ENCODE measurements at regions not wholly inside any gene's neighbourhood (a gene's known extent, or its start where the extent isn't known, plus 50 kb on each side); places are given as distances from the start of the nearest gene placed in this dataset.

GRCh38 chr16:50450957-50451356, 82.2 kb upstream of the BRD7 start:
- Histone ChIP-seq H3K4me2 (replicated peaks; ENCODE audit: extremely low read depth, low read length, poor library complexity, severe bottlenecking) (no peak overlapping the region), H3K4me1 (ENCODE audit: control insufficient read depth in 1 of 2, insufficient read depth in 2 of 2, low read length in 2 of 2) (no peaks in the 10 kb centered on the region), H4K20me1 (ENCODE audit: insufficient read depth, low read length) (no peaks in the 10 kb centered on the region), H3K27ac (ENCODE audit: low read depth in 1 of 2, low read length in 2 of 2) (no peak overlapping the region), H2AFZ (ENCODE audit: insufficient read depth, low read depth, low read length, poor library complexity, severe bottlenecking) (no peak overlapping the region), H3K27me3 (ENCODE audit: control insufficient read depth in 2 of 2, insufficient read depth in 2 of 2, low read length in 2 of 2) (no peaks in the 10 kb centered on the region), H3K36me3 (replicated peaks in 1 of 2; ENCODE audit: control insufficient read depth in 1 of 2, insufficient read depth in 2 of 2, low read length in 2 of 2) (no peaks in the 10 kb centered on the region), H3K79me2 (ENCODE audit: insufficient read depth, low read length) (no peaks in the 10 kb centered on the region), H3K9ac (ENCODE audit: insufficient read depth, low read length, poor library complexity, severe bottlenecking) (no peak overlapping the region), H3K9me3 (replicated peaks in 1 of 2; ENCODE audit: control insufficient read depth in 1 of 2, insufficient read depth in 1 of 2, low read length in 2 of 2) (no peaks in the 10 kb centered on the region), H3K4me3 (replicated peaks in 1 of 3; ENCODE audit: low read depth in 2 of 3, low read length in 3 of 3) (no peak overlapping the region)
- Mint-ChIP-seq H3K36me3 (no peaks in the 10 kb centered on the region), H3K27me3 (ENCODE audit: low read depth in 3 of 3) (peaks cover 0 to 12% (median 3%) of the 10 kb centered on the region in 3 donors), H3K9me3 (no peaks in the 10 kb centered on the region), H3K4me1 (no peaks in the 10 kb centered on the region), H3K27ac (no peak overlapping the region), H3K4me3 (no peak overlapping the region)
- TF ChIP-seq CTCF (IDR thresholded peaks at IDR 0.05), result no peak
- no peak for DNase-seq
- 100% methylated on average over 3 of the region's 4 CpGs for WGBS (ENCODE audit: insufficient coverage)
- intact Hi-C loops (cut with micrococcal nuclease), result no loop called here

- Mint-ChIP-seq H3K27ac (no peak overlapping the region), H3K4me1 (no peaks in the 10 kb centered on the region), H3K36me3 (no peaks in the 10 kb centered on the region), H3K4me3 (no peak overlapping the region), H3K9me3 (no peaks in the 10 kb centered on the region), H3K27me3 (ENCODE audit: low read depth in 3 of 3) (peaks cover 0 to 12% (median 3%) of the 10 kb centered on the region in 3 donors)
- H3K79me2 ChIP-seq (ENCODE audit: insufficient read depth, low read length), result no peaks in the 10 kb centered on the region
- H3K9ac ChIP-seq (ENCODE audit: insufficient read depth, low read length, poor library complexity, severe bottlenecking), result no peak overlapping the region
- H3K36me3 ChIP-seq (replicated peaks in 1 of 2; ENCODE audit: control insufficient read depth in 1 of 2, insufficient read depth in 2 of 2, low read length in 2 of 2), result no peaks in the 10 kb centered on the region
- no peak overlapping the region for H3K27ac ChIP-seq (ENCODE audit: low read depth in 1 of 2, low read length in 2 of 2)
- 79% methylated on average over 5 of the region's 6 CpGs for WGBS (ENCODE audit: insufficient coverage)
- no peaks in the 10 kb centered on the region for H3K27me3 ChIP-seq (ENCODE audit: control insufficient read depth in 2 of 2, insufficient read depth in 2 of 2, low read length in 2 of 2)
- intact Hi-C loops (cut with micrococcal nuclease), result no loop called here
- no peak for TF ChIP-seq CTCF (IDR thresholded peaks at IDR 0.05)
- no peak overlapping the region for H2AFZ ChIP-seq (ENCODE audit: insufficient read depth, low read depth, low read length, poor library complexity, severe bottlenecking)
- no peak overlapping the region for H3K4me3 ChIP-seq (replicated peaks in 1 of 3; ENCODE audit: low read depth in 2 of 3, low read length in 3 of 3)
- H3K4me2 ChIP-seq (replicated peaks; ENCODE audit: extremely low read depth, low read length, poor library complexity, severe bottlenecking), result no peak overlapping the region
- H3K9me3 ChIP-seq (replicated peaks in 1 of 2; ENCODE audit: control insufficient read depth in 1 of 2, insufficient read depth in 1 of 2, low read length in 2 of 2), result no peaks in the 10 kb centered on the region
- H3K4me1 ChIP-seq (ENCODE audit: control insufficient read depth in 1 of 2, insufficient read depth in 2 of 2, low read length in 2 of 2), result no peaks in the 10 kb centered on the region
- no peaks in the 10 kb centered on the region for H4K20me1 ChIP-seq (ENCODE audit: insufficient read depth, low read length)
- no peak for DNase-seq
Measured at GRCh38 chr16:50449800-50450199, 81.0 kb upstream of the BRD7 start.

All from CD14-positive monocyte (primary cell).